GM20431 (cell line): ENCODE measurements at regions not wholly inside any gene's neighbourhood (a gene's known extent, or its start where the extent isn't known, plus 50 kb on each side); places are given as distances from the start of the nearest gene placed in this dataset.

Experiments
- in situ Hi-C: fragments of 300-500 bp; cut with MseI, MboI; formaldehyde crosslinking; loops from one replicate; pipeline ENCODE4 v1.15.0; 2020; ENCODE audit warnings: low sequenced_read_pairs; ENCODE audit not compliant: unreplicated experiment

DNA sequence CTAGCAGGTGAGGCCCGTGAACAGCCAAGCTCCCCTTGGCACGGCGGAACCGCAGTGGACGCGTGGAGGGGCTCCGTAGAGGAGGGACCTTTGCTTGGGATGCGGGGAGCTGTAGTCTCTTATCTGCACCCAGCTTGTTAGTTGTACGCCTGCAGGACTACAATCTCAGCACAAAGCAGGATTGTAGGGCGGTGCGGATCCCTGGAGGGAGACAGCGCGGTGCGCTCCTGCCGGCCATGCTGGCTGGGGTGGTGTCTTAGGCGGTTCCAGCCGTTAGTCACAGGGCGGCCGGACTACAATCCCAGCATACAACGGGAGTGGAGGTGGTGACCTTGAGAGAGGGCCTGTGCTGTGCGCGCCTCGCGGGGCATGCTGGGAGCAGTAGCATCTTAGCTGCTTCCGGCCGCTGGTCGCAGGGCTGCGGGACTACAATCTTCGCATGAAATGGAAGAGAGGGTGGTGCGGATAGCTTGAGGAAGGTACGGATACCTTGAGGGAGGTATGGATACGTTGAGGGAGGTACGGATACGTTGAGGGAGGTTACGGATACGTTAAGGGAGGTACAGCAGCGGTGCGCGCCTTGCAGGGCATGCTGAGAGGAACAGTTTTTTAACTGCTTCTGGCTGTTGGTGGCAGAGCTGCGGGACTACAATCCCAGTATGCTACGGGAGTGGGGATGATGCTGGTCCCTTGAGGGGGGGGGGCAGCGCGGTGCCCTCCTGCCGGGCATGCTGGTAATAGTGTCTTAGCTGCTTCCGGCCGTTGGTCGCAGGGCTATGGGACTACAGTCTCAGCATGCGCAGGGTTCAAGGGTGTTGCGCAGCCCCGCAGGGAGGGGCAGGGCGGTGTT is 1419.1 kb downstream of the UQCRFS1 start:
- in situ Hi-C loops, result no loop called here

DNA sequence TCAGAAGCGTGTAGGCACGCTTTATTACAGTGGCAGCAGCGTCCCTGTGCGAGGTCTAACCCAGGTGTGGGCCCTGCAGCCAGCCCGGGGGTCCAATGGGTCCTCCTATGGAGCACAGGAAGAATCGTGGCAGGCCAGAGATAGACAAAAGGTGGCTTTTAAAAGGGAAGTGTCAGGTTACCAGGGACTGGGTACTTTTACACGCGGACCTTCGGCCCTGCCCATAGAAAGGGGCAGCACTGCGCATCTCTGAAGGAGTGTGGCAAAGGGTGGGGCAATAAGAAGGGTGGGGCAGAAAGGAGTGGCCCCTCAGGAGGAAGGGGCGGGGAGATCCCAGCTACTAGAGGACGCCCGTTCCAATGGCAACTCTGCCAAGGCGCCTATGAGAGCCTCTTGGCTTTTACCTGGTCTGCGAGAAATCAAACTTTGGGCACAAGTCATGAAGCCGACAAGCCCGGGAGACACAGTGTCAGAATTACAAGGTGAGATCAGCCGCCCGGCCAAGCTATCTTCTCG is 1419.8 kb downstream of the UQCRFS1 start:
- in situ Hi-C loops, result no loop called here

DNA sequence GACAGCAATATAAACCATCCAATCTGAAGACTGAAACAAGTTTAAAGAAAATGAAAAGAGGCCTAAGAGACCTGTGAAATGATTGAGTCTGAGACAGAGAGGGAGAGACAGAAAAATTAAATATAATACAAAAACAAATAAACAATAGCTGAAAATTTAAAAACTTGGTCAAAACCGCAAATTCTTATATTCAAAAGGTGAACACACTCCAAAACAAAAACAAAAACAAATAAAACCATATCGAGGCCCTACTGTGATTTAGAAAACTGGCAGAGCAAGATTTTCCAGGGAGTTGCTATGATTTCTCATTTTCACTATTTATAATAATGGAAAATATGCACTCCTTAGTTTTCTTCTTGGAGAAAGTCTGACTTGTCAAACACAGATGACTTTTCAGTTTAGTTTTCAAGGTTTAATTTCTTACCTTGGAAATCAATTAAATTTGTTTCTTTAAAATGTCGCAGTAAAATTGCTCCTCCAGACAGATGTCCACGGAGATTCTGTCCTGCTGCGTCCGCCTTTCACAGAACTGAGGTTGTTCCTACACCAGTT is 1420.3 kb downstream of the UQCRFS1 start:
- in situ Hi-C loops, result no loop called here

- in situ Hi-C loops, result no loop called here
Observed at GRCh38 chr19:27780367-27781075, 1432.4 kb downstream of the UQCRFS1 start.

DNA sequence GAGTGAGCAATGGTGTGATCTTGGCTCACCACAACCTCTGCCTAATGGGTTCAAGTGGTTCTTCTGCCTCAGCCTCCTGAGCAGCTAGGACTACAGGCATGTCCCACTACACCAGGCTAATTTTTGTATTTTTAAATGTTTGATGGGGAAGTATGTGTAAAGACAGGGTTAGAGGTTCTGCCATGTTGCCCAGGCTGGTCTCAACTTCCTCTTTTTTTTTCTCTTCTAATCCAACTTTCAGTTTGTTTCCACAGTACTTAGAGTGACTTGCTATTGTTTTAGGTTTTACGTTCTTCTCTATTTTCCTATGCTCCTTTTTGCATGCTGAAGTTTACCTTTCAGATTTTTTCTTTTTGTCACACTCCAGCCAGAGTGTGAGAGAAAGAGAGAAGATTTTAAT is 1433.0 kb downstream of the UQCRFS1 start:
- in situ Hi-C loops, result no loop called here

GRCh38 chr19:27777726-27778125 is 1435.2 kb downstream of the UQCRFS1 start:
- in situ Hi-C loops, result no loop called here

DNA sequence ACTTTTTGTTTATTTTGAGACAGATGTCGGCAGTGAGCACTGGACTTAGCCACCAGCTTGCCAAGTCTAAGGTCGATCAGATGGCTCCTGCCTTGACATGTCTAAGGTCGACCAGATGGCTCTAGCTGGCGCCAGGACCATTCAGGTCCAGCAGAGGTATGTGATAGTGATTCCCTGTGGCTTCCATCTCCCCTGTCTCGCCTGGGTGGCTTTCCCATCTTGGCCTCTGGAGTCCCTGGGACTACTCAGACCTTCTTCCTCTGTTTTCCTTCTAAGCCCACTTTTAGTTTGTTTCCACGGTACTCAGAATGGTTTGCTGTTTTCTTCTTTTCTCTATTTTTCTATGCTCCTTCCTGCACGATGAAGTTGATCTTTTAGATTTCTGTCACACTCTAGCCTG is 1435.7 kb downstream of the UQCRFS1 start:
- in situ Hi-C loops, result no loop called here

GRCh38 chr19:27776524-27776923 is 1436.4 kb downstream of the UQCRFS1 start:
- in situ Hi-C loops, result no loop called here

DNA sequence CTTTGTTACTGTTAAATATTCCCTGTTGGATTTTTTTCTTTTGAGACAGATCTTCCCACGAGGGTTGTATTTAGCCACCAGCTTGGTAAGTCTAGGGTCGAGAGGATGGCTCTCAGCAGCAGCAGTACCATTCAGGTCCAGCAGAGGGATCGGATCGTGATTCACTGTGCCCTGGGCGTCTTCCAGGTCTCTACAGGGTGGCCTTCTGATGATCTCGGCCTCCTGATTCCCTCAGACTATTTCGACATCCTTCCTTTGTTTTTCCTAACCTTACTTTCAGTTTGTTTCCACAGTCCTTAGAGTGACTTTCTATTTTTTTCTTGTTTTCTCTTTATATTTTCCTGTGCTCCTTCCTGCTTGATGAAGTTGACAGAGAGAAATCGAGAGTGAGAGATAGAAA is 1436.9 kb downstream of the UQCRFS1 start:
- in situ Hi-C loops, result no loop called here

DNA sequence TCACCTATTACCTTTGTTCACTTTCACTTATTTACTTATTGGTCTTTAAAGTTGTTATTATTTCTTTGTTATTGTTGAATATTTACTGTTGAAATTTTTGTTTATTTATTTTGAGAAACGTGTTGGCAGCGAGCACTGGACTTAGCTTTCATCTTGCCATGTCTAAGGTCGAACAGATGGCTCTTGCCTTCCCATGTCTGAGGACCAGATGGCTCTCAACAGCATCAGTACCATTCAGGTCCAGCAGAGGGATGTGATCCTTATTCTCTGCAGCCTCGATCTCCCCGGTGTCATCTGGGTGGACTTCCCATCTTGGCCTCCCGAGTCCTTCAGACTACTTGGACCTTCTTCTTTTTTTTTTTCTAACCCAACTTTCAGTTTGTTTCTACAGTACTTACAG is 1437.6 kb downstream of the UQCRFS1 start:
- in situ Hi-C loops, result no loop called here

DNA sequence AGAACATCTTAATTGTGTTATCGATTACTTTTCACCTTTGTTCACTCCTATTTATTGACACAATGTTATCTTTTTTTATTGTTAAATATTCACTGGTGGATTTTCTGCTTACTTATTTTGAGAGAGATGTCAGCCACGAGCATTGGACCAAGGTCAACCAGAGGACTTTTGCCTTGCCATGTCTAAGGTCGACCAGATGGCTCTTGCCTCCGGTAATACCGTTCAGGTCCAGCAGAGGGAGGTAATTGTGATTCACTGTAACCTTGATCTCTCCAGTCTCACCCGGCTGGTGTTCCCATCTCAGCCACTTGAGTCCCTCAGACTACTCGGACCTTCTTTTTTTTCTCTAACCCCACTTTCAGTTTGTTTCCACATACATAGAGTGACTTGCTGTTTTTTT is 1438.1 kb downstream of the UQCRFS1 start:
- in situ Hi-C loops, result no loop called here

GRCh38 chr19:27774337-27774736 is 1438.6 kb downstream of the UQCRFS1 start:
- in situ Hi-C loops, result no loop called here

DNA sequence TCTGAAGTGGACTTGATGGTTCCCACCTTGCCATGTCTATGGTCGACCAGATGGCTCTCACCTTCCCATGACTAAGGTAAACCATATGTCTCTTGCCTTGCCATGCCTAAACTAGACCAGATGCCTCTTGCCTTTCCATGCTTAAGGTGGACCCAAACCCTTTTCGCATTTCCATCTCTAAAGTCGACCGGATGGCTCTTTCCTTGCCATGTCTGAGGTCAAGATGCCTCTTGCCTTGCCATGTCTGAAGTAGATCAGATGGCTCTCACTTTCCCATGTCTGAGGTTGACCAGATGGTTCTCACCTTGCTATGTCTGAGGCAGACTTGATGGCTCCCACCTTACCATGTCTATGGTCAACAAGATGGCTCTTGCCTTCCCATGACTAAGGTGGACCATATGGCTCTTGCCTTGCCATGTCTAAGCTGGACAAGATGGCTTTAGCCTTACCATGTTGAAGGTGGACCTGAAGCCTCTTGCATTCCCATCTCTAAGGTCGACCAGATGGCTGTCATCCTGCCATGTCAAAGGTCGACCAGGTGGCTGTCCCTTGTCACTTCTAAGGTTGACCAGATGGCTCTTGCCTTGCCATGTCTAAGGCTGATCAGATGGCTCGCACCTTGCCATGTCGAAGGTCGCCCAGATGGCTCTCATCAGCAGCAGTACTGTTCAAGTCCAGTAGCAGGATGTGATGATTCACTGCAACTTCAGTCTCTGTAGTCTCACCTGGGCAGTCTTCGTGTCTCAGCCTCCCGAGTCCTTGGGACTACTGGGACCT is 1439.4 kb downstream of the UQCRFS1 start:
- in situ Hi-C loops, result no loop called here

DNA sequence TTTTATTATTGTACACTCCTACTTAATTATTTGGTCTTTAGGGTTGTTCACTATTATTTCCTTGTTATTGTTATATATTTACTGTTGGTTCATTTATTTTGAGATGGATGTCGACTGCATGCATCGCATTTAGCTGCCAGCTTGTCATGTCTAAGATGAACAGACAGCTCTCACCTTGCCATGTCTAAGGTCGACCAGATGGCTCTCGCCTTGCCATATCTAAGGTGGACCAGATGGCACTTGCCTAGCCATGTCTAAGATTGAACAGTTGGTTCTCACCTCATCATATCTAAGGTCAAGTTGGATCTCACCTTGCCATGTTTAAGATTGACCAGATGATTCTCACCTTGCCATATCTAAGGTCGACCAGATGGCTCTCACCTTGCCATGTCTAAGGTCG is 1440.9 kb downstream of the UQCRFS1 start:
- in situ Hi-C loops, result no loop called here

DNA sequence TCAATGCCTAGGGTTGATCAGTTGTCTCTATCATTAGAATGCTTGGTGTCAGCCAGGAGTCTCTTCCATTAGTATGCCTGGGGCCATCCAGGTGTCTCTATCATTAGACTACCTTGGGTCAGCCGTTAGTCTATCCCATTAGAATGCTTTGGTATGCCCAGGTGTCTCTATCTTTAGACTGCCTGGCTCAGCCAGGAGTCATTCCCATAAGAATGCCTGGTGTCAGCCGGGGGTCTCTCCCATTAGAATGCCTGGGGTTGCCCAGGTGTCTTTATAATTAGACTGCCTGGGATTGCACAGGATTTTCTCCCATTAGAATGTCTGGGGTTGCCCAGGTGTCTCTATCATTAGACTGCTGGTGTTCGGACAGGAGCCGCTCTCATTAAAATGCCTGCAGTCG is 1442.9 kb downstream of the UQCRFS1 start:
- in situ Hi-C loops, result no loop called here

GRCh38 chr19:27767234-27767633 is 1445.7 kb downstream of the UQCRFS1 start:
- in situ Hi-C loops, result no loop called here

GRCh38 chr19:27765912-27766725 is 1446.8 kb downstream of the UQCRFS1 start:
- in situ Hi-C loops, result no loop called here

DNA sequence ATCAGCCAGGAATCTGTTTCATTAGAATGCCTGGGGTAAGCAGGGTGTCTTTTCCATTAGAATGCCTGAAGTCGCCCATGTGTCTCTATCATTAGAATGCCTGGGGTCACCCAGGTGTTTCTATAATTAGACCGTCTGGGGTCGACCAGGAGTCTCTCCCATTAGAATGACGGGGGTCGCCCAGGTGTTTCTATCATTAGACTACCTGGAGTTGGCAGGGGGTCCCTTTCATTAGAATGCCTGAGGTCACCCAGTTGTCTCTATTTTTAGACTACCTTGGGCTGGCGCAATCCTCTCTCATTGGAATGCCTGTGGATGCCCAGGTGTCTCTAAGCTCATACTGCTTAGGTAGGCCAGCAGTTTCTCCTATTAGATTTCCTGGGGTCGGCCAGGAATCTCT is 1447.6 kb downstream of the UQCRFS1 start:
- in situ Hi-C loops, result no loop called here

- in situ Hi-C loops, result no loop called here
Observed at GRCh38 chr19:27764186-27764804, 1448.7 kb downstream of the UQCRFS1 start.
